ENCODE measurements at regions not wholly inside any gene's neighbourhood (a gene's known extent, or its start where the extent isn't known, plus 50 kb on each side); places are given as distances from the start of the nearest gene placed in this dataset.

DNA sequence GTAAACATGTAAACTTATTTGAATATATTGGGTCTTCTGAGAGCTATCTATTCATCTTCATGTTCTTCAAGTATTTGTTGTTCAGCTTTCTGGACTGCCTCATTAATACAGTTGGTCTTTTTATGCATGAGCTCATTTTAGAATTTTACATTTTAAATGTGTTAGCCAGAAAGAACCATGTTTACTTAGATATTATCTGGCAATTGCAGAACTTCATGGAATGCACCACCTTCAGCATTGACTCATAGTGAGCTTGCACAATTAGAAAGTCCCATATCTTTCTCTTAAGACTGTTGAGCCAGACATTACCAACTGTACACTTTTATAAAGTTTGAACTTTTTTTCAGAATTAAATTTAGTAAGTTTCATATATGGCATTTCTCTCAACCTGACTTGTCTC, 536.7 kb downstream of the RIT2 start:
- DNase-seq (ENCODE audit: low read depth), result peak; percentile 78
- no peak overlapping the region for H3K4me3 ChIP-seq (ENCODE audit: low read depth, low read length)
- TF ChIP-seq, protein P1, sequence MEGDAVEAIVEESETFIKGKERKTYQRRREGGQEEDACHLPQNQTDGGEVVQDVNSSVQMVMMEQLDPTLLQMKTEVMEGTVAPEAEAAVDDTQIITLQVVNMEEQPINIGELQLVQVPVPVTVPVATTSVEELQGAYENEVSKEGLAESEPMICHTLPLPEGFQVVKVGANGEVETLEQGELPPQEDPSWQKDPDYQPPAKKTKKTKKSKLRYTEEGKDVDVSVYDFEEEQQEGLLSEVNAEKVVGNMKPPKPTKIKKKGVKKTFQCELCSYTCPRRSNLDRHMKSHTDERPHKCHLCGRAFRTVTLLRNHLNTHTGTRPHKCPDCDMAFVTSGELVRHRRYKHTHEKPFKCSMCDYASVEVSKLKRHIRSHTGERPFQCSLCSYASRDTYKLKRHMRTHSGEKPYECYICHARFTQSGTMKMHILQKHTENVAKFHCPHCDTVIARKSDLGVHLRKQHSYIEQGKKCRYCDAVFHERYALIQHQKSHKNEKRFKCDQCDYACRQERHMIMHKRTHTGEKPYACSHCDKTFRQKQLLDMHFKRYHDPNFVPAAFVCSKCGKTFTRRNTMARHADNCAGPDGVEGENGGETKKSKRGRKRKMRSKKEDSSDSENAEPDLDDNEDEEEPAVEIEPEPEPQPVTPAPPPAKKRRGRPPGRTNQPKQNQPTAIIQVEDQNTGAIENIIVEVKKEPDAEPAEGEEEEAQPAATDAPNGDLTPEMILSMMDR (IDR thresholded peaks at IDR 0.05; ENCODE audit: insufficient read depth, low read length), result no peak

DNA sequence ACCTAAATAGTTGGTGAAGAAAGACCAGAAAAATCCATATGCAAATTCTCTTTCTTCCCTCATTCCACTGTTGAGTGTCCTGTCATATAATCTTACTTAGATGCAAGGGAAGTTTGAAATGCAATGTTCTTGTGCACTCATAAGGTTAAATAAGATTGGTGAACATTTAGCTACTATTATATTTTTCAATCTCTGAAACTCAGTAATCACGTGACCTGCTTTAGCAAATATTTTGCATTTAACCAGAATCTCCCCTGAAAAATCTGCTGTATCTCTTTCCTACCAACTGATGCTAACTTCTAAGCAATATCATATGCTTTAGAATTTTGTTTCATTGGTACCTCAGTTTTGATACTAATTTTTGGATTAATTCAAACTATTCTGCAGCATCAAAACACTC, 533.2 kb downstream of the RIT2 start:
- TF ChIP-seq, protein P1 (IDR thresholded peaks at IDR 0.05; ENCODE audit: insufficient read depth, low read length), result no peak
- no peak overlapping the region for H3K4me3 ChIP-seq (ENCODE audit: low read depth, low read length)
- DNase-seq (ENCODE audit: low read depth), result no peak

DNA sequence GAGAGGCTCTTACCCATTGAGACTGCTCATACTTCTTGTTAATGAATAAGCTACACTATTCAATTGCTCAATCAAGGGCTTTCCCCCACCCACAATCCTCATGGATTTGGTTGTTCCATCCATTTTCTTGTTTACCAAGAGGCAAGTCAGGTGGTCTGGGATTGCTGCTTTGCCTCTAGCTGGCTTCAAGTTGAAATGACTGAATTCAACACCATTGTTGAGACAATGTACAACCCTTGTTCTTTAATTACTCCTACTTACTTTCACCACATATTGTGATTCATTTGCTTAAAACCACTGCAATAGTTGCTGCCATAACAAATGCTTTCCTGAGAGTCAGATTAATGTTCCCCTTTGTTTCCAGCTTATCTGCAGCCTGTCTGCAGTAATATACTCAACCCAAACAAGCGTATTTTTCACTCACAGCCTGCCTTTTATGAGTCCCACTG, 532.2 kb downstream of the RIT2 start:
- DNase-seq (ENCODE audit: low read depth), result peak; percentile 44
- TF ChIP-seq, protein P1 (IDR thresholded peaks at IDR 0.05; ENCODE audit: insufficient read depth, low read length), result no peak
- H3K4me3 ChIP-seq (ENCODE audit: low read depth, low read length), result no peak overlapping the region

DNA sequence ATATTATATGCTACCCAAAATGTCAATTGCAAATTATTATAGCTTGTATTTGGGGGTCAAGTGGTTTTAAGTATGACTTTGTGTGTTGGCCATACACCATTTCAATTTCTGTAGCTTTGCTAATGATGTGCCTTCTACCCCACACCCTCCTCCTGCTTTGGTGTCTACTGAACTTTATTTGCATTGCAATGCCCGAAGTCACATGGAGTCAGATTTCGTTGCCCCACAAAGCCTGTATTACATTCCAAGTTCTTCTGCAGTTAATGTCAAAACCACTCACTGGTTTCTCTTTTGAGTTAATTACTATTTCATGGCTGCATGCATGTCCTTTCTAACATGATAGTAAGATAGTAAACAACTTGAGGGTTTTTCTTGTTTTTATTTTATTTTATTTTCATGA, 528.9 kb downstream of the RIT2 start:
- TF ChIP-seq, protein P1 (IDR thresholded peaks at IDR 0.05; ENCODE audit: insufficient read depth, low read length), result no peak
- no peak for DNase-seq (ENCODE audit: low read depth)
- H3K4me3 ChIP-seq (ENCODE audit: low read depth, low read length), result no peak overlapping the region

DNA sequence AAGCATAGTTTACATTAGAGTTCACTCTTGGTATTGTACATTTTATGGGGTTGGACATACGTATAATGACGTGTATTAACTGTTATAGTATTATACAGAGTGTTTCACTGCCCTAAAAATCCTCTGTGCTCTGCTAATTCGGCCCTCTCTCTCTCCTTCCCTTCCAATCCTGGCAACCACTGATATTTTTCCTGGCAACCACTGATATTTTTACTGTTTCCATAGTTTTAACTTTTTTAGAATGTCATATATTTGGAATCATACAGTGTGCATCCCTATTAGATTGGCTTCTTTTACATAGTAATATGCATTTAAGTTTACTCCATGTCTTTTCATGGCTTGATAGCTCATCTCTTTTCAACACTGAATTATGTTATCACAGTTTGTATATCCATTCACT, 526.7 kb downstream of the RIT2 start:
- peak; percentile 11 for DNase-seq (ENCODE audit: low read depth)
- no peak overlapping the region for H3K4me3 ChIP-seq (ENCODE audit: low read depth, low read length)
- TF ChIP-seq, protein P1 (IDR thresholded peaks at IDR 0.05; ENCODE audit: insufficient read depth, low read length), result no peak

DNA sequence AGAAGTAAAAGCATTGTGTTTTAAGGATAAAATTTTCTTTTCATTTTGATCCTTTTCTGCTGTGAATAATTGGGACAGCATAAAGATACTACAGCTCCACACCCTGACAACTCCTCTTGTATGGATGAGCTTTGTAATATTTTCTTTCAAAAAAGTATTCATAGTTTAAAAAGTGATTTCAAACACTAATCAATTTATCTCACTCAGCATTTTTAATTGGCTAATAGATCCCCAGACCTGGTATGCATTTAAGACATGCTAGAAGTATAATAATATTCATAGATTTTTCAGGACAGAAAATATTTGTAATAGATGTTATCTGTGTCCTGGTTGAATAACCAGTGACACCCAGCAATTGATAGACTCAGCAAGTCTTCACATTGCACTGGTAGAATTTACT, 510.7 kb downstream of the RIT2 start:
- no peak overlapping the region for H3K4me3 ChIP-seq (ENCODE audit: low read depth, low read length)
- TF ChIP-seq, protein P1 (IDR thresholded peaks at IDR 0.05; ENCODE audit: insufficient read depth, low read length), result no peak
- no peak for DNase-seq (ENCODE audit: low read depth)

DNA sequence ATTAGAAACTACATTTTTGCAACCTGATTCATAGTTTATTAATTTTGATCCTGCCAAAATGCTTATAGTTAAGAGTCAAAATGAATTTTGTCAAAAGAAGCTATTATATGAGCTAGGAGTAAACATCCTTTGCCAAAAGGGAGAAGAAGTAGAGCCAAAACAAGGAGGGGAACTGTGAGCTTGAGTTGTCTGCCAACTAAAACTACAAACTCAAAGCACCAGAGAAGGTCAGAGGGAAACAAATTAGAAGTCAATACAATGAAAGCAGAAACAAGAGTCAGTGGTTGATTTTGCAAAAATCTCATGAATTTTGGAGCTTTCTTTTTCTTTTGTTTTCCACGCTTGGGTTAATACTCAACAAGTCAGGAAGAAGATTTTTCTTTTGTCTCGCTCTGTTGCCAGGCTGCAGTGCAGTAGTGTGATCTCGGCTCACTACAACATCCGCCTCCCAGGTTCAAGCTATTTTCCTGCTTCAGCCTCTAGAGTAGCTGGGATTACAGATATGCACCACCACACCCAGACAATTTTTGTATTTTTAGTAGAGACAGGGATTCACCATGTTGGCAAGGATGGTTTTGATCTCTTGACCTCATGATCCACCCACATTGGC, 508.5 kb downstream of the RIT2 start:
- H3K4me3 ChIP-seq (ENCODE audit: low read depth, low read length), result no peak overlapping the region
- TF ChIP-seq, protein P1 (IDR thresholded peaks at IDR 0.05; ENCODE audit: insufficient read depth, low read length), result no peak
- DNase-seq (ENCODE audit: low read depth), result peak; percentile 1

Measured in fibroblast of the aortic adventitia (primary cell).